ENCODE measurements at regions not wholly inside any gene's neighbourhood (a gene's known extent, or its start where the extent isn't known, plus 50 kb on each side); places are given as distances from the start of the nearest gene placed in this dataset.
"Not testable (repeated sequence)": the region's sequence is repeated elsewhere in the genome, so short reads cannot be mapped to it uniquely, and the experiment has no call there.

DNA sequence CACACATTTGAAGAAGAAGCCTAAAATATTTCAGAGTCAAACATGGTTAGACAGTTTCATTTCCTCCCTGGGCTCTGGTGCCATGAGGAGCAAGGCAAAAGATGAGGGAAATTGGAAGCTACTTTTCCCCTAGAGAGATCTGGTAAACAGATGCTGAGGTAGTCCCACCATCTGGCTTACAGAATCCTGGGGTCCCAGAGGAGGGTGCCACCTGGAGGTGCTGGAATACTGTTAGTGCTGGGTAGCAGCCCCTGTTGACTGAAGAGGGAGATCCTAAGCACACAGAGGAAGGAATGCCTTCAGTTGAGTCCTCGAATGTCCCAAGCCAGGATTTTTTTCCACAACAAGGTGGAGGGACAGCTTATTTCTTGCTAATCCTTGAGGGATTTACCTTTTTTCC is 160.1 kb downstream of the FZD1 start:
- no peak for DNase-seq (ENCODE audit: low spot score)
- no peaks in the 10 kb centered on the region for H3K4me1 Mint-ChIP-seq (ENCODE audit: low read depth)
- no peaks in the 10 kb centered on the region for H3K36me3 Mint-ChIP-seq (ENCODE audit: low read depth)
- intact Hi-C loops (cut with micrococcal nuclease) = no loop called here
- H3K4me3 Mint-ChIP-seq = no peak overlapping the region
- H3K27ac Mint-ChIP-seq = no peak overlapping the region
- no peaks in the 10 kb centered on the region for H3K9me3 Mint-ChIP-seq
- H3K27me3 Mint-ChIP-seq (ENCODE audit: insufficient read depth) = no peaks in the 10 kb centered on the region

DNA sequence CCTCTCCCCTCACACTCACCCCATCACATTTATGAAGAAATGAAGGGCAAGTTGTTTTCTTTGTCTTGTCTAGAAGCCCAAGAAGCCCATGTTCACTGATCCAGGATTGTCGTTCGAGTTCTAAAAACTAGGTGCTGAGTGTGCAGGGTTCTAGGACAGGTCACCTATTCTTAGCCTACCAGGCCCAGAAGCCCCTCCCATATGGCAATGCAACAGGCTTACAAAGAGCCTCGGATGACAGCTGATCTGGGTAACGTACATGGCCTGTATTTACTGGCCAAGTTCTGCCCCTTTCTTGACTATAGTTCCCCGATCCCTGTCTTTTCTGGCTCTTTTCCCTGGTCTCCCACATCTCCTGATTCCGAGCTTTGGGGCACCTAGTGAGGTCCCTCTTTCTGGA is 160.9 kb downstream of the FZD1 start:
- Mint-ChIP-seq H3K27ac (no peak overlapping the region), H3K27me3 (ENCODE audit: insufficient read depth) (no peaks in the 10 kb centered on the region), H3K36me3 (ENCODE audit: low read depth) (no peaks in the 10 kb centered on the region), H3K4me1 (ENCODE audit: low read depth) (no peaks in the 10 kb centered on the region), H3K4me3 (no peak overlapping the region), H3K9me3 (no peaks in the 10 kb centered on the region)
- no peak for DNase-seq (ENCODE audit: low spot score)
- intact Hi-C loops (cut with micrococcal nuclease) = no loop called here

DNA sequence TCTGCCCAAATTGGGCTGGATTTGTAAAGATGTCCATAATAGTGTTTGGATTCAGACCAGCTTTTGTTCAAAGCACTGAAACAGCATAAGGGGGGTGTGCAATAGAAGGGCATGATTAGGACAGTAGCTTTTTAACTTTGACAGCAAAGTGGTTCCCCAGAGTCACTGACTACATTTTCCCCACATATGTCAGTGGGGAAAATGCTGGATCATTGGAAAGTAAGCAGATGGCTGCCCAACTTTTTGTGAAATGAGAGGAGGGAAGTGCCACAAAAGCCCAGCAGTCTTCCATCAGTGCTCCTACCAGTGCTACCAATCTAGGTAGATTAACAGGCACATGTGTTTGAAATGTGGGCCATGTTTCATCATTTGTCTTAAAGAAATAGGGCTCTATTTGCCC is 162.8 kb downstream of the FZD1 start:
- intact Hi-C loops (cut with micrococcal nuclease) = no loop called here
- H3K4me1 Mint-ChIP-seq (ENCODE audit: low read depth) = no peaks in the 10 kb centered on the region
- H3K27ac Mint-ChIP-seq = no peak overlapping the region
- H3K9me3 Mint-ChIP-seq = no peaks in the 10 kb centered on the region
- H3K27me3 Mint-ChIP-seq (ENCODE audit: insufficient read depth) = no peaks in the 10 kb centered on the region
- no peak overlapping the region for H3K4me3 Mint-ChIP-seq
- DNase-seq (ENCODE audit: low spot score) = no peak
- no peaks in the 10 kb centered on the region for H3K36me3 Mint-ChIP-seq (ENCODE audit: low read depth)

DNA sequence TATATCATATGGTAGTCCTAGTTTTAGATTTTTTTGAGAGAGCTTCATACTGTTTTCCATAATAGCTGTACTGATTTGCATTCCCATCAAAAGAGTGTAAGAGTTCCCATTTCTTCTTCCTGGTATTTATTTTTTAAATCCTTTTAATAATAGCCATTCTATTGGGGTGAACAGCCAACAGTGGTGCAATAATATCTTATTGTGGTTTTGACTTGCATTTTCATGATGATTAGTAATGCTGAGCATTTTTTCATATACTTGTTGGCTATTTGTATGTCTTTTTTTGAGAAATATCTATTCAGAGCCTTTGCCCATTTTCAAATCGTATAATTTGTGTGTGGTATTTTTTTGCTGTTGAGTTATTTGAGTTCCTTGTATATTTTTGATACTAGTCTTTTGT is 167.4 kb downstream of the FZD1 start:
- DNase-seq (ENCODE audit: low spot score) = no peak
- H3K27me3 Mint-ChIP-seq (ENCODE audit: insufficient read depth) = no peaks in the 10 kb centered on the region
- no peaks in the 10 kb centered on the region for H3K9me3 Mint-ChIP-seq
- no peaks in the 10 kb centered on the region for H3K4me1 Mint-ChIP-seq (ENCODE audit: low read depth)
- H3K4me3 Mint-ChIP-seq = no peak overlapping the region
- H3K27ac Mint-ChIP-seq = no peak overlapping the region
- intact Hi-C loops (cut with micrococcal nuclease) = no loop called here
- H3K36me3 Mint-ChIP-seq (ENCODE audit: low read depth) = no peaks in the 10 kb centered on the region

DNA sequence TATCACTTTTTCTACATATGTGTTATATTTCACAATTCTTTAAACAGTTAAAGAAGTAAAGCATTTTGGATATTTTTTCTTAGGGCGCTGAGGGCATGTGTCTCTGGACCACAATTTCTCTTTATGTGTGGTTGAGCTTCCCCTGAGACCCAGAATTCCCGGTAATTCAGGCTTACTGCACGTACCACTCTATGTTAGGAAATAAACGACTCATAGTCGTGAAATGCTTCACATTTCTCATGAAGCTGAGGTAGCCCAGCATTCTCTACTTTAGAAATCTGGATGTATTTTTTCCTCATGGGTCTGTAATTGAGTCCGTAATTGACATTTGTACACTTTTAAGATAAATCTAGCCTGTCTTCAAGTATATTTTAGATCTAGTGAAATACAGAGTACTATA is 170.6 kb downstream of the FZD1 start:
- no peak for DNase-seq (ENCODE audit: low spot score)
- H3K36me3 Mint-ChIP-seq (ENCODE audit: low read depth) = no peaks in the 10 kb centered on the region
- intact Hi-C loops (cut with micrococcal nuclease) = no loop called here
- no peak overlapping the region for H3K27ac Mint-ChIP-seq
- peaks cover 4% of the 10 kb centered on the region for H3K9me3 Mint-ChIP-seq
- no peak overlapping the region for H3K4me3 Mint-ChIP-seq
- H3K27me3 Mint-ChIP-seq (ENCODE audit: insufficient read depth) = no peaks in the 10 kb centered on the region
- no peaks in the 10 kb centered on the region for H3K4me1 Mint-ChIP-seq (ENCODE audit: low read depth)

DNA sequence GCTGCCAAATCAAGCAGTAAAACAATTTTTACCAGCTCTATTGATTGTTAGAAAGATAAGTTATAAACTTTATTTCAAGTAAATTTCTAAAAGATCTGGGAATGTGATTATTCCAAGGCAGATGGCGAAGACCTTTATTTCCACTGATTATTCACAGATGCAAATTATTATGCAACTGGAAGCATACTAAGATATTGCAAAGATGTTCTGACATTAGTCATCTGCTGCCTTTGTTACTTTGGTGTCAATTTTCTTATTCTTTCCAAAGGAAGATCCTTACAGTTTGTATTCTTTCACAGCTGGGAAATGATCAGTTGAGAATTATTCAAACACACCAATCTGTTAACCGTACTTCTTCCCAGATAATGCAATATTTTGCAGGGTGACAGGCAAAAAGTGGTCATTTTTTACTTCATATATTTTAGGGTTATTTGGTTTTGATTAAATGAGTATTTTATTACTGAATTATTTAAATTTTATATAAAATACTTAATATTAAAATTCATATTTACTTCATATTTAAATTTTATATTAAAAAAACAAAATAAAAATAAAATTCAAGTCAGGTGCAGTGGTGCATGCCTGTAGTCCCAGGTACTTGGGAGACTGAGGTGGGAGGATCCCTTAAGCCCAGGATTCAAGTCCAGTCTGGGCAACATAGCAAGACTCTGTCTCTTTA is 171.3 kb downstream of the FZD1 start:
- H3K9me3 Mint-ChIP-seq = peaks cover 7% of the 10 kb centered on the region
- no peaks in the 10 kb centered on the region for H3K36me3 Mint-ChIP-seq (ENCODE audit: low read depth)
- no peak overlapping the region for H3K27ac Mint-ChIP-seq
- H3K4me3 Mint-ChIP-seq = no peak overlapping the region
- H3K4me1 Mint-ChIP-seq (ENCODE audit: low read depth) = no peaks in the 10 kb centered on the region
- no peak for DNase-seq (ENCODE audit: low spot score)
- intact Hi-C loops (cut with micrococcal nuclease) = no loop called here
- no peaks in the 10 kb centered on the region for H3K27me3 Mint-ChIP-seq (ENCODE audit: insufficient read depth)

DNA sequence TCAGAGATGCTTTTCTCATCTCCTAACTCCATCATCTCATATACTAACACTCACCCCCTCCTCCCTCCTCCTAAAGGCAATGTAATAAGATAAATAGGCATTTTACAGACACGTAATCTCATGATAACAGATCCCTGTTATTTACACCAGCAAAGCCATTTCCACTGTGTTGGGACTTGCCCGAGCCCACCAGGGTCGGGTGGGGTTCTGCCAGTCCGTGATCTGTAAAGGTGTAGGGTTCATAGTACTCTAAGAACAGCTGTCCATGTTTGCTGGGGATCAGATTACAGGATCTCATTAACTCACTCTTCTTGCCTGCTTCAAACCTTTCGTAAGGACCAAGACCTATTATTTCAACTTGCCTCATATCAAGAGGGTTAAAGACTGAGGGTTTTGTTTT is 172.4 kb downstream of the FZD1 start:
- Mint-ChIP-seq H3K4me1 (ENCODE audit: low read depth) (no peaks in the 10 kb centered on the region), H3K9me3 (peaks cover 9% of the 10 kb centered on the region), H3K27ac (no peak overlapping the region), H3K4me3 (no peak overlapping the region), H3K36me3 (ENCODE audit: low read depth) (no peaks in the 10 kb centered on the region), H3K27me3 (ENCODE audit: insufficient read depth) (no peaks in the 10 kb centered on the region)
- DNase-seq (ENCODE audit: low spot score) = no peak
- intact Hi-C loops (cut with micrococcal nuclease) = no loop called here

DNA sequence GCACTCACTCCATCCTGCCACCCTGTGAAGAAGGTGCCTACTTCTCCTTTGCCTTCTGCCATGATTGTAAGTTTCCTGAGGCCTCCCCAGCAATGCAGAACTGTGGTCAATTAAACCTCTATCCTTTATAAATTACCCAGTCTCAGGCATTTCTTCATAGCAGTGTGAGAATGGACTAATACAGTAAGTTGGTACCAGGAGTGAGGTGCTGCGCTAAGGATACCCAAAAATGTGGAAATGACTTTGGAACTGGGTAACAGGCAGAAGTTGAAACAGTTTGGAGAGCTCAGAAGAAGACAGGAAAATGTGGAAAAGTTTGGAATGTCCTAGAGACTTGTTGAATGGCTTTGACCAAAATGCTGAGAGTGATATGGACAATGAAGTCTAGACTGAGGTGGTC is 176.0 kb downstream of the FZD1 start:
- DNase-seq (ENCODE audit: low spot score); H3K36me3 Mint-ChIP-seq (ENCODE audit: low read depth); H3K27ac Mint-ChIP-seq; H3K4me1 Mint-ChIP-seq (ENCODE audit: low read depth); intact Hi-C loops (cut with micrococcal nuclease); H3K4me3 Mint-ChIP-seq; H3K27me3 Mint-ChIP-seq (ENCODE audit: insufficient read depth): not testable (repeated sequence)
- H3K9me3 Mint-ChIP-seq = peaks cover 17% of the 10 kb centered on the region

DNA sequence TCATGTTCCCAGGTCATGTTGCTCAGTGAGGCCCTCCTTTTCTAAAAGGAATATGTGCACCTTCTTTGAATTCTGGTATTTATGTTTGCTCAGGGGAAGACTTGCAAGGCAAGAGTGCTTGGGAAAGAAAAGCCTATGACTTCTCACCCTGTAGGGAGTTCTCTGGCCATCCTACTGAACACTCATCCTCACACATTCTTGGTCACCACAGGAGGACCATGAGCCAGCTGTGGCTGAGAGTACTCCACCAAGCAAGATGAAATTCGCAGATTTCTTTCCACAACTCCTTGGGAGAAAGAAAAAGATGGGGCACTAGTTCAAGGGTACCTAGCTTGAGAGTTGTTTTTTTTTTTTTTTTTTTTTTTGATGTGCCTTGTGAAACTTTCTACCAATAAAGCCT is 179.6 kb downstream of the FZD1 start:
- Mint-ChIP-seq H3K9me3 (peaks cover 30% of the 10 kb centered on the region), H3K27ac (no peak overlapping the region), H3K36me3 (ENCODE audit: low read depth) (no peaks in the 10 kb centered on the region), H3K4me1 (ENCODE audit: low read depth) (no peaks in the 10 kb centered on the region), H3K27me3 (ENCODE audit: insufficient read depth) (no peaks in the 10 kb centered on the region), H3K4me3 (no peak overlapping the region)
- DNase-seq (ENCODE audit: low spot score) = no peak
- intact Hi-C loops (cut with micrococcal nuclease) = no loop called here

DNA sequence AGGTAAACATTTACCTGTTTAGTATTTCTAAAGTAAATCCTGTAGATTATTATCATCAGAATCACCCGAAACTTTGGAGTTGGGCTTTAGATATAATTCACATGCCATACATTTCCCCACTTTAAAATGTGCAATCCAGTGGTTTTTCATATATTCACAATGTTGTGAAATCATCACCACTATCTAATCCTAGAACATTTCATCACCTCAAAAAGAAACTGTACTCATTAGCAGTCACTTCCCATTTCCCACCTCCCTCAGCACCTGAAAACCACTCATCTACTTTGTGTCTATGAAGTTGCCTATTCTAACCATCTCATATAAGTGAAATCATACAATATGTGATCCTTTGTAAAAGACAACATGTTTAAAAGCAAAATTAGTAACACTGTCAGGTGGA is 182.6 kb downstream of the FZD1 start:
- Mint-ChIP-seq H3K36me3 (ENCODE audit: low read depth) (no peaks in the 10 kb centered on the region), H3K4me3 (no peak overlapping the region), H3K9me3 (peaks cover 28% of the 10 kb centered on the region), H3K27ac (no peak overlapping the region), H3K27me3 (ENCODE audit: insufficient read depth) (no peaks in the 10 kb centered on the region), H3K4me1 (ENCODE audit: low read depth) (no peaks in the 10 kb centered on the region)
- intact Hi-C loops (cut with micrococcal nuclease) = no loop called here
- DNase-seq (ENCODE audit: low spot score) = no peak

DNA sequence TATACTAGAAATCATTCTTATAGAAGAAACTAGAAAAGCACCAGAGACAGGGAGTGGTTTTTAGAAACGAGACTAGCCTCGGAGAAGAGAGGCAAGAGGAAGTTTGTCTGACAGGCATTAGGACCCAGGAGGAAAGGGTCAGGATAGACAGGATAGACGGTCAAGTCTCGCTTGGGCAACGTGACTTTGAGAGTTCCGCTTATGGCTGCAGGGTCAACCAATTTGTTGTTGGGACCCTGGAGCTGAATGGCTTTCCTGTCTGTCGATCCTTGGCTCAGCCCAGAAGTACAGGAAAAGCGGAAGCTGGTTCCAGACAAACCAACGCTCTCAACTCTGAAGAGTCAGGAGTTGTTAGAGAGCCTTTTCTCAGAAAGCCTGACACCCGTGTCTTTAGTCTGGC is 191.2 kb downstream of the FZD1 start:
- Mint-ChIP-seq H3K4me1 (ENCODE audit: low read depth) (no peaks in the 10 kb centered on the region), H3K4me3 (no peak overlapping the region)
- intact Hi-C loops (cut with micrococcal nuclease) = no loop called here

DNA sequence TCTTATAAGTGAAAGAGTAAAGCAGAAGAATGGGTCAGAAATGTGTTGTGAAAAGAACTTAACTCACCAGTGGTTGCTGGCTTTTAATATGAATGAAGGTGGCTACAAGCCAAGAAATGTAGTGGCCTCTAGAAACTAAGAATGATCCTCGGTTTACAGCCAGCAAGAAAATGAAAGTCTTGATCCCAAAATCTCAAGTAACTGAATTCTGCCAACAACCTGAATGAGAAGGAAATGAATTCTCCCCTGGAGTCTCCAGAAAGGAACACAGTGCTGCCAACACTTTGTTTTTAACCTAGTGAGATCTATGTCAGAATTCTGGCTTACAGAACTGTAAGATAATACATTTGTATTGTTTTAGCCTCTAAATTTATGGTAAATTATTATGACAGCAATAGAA is 193.0 kb downstream of the FZD1 start:
- DNase-seq (ENCODE audit: low spot score) = no peak
- Mint-ChIP-seq H3K9me3 (peaks cover 13% of the 10 kb centered on the region), H3K27me3 (ENCODE audit: insufficient read depth) (no peaks in the 10 kb centered on the region), H3K4me1 (ENCODE audit: low read depth) (no peaks in the 10 kb centered on the region), H3K27ac (no peak overlapping the region), H3K4me3 (no peak overlapping the region), H3K36me3 (ENCODE audit: low read depth) (no peaks in the 10 kb centered on the region)
- intact Hi-C loops (cut with micrococcal nuclease) = no loop called here

More for the DNA sequence above, 191.2 kb downstream of the FZD1 start:
- H3K9me3 Mint-ChIP-seq = peaks cover 13% of the 10 kb centered on the region
- no peak overlapping the region for H3K27ac Mint-ChIP-seq
- DNase-seq (ENCODE audit: low spot score) = no peak
- no peaks in the 10 kb centered on the region for H3K27me3 Mint-ChIP-seq (ENCODE audit: insufficient read depth)
- H3K36me3 Mint-ChIP-seq (ENCODE audit: low read depth) = no peaks in the 10 kb centered on the region

DNA sequence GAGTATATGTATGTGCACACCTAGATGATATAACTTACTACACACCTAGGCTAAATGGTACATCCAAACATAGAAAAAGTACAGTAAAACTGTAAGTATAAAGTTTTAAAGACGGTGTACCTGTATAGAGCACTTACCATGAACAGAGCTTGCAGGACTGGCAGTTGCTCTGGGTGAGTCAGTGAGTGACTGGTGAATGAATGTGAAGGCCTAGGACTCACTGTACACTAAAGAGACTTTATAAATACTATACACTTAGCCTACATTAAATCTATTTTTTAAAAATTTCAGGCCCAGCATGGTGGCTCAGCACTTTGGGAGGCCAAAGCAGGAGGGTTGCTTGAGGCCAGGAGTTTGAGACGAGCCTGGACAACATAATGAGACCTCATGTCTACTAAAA is 195.3 kb downstream of the FZD1 start:
- Mint-ChIP-seq H3K36me3 (ENCODE audit: low read depth) (no peaks in the 10 kb centered on the region), H3K9me3 (peaks cover 4% of the 10 kb centered on the region), H3K4me3 (no peak overlapping the region), H3K4me1 (ENCODE audit: low read depth) (no peaks in the 10 kb centered on the region), H3K27ac (no peak overlapping the region), H3K27me3 (ENCODE audit: insufficient read depth) (no peaks in the 10 kb centered on the region)
- DNase-seq (ENCODE audit: low spot score) = no peak
- intact Hi-C loops (cut with micrococcal nuclease) = no loop called here

DNA sequence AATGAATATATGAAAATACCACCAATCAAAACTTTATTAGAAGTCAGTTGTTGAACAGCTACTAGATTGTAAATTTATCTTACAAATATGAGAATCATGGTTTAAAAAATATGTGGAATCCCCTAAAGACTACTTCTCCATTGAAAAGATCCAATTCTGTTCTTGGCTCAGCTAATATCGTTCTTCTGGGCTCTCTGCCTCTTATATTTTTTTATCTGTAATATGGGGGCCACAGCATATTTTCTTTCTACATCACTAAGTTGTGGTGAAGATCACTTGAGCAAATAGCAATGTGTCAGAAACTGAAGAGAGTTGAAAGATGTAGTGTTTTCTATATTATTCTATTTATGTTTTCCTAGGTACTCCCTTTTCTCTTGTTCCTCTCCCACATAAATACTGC is 198.1 kb downstream of the FZD1 start:
- Mint-ChIP-seq H3K27ac (no peak overlapping the region), H3K4me1 (ENCODE audit: low read depth) (no peaks in the 10 kb centered on the region), H3K9me3 (no peaks in the 10 kb centered on the region), H3K36me3 (ENCODE audit: low read depth) (no peaks in the 10 kb centered on the region), H3K27me3 (ENCODE audit: insufficient read depth) (no peaks in the 10 kb centered on the region), H3K4me3 (no peak overlapping the region)
- intact Hi-C loops (cut with micrococcal nuclease) = no loop called here
- DNase-seq (ENCODE audit: low spot score) = no peak
